Activated naive CD8-positive, alpha-beta T cell treated with anti-CD3 and anti-CD28 coated beads, Interleukin-2, amount 50 U/mL, for 16 hours (primary cell): ENCODE measurements at regions not wholly inside any gene's neighbourhood (a gene's known extent, or its start where the extent isn't known, plus 50 kb on each side); places are given as distances from the start of the nearest gene placed in this dataset.
"Not testable (repeated sequence)": the region's sequence is repeated elsewhere in the genome, so short reads cannot be mapped to it uniquely, and the experiment has no call there.

Experiments
- DNase-seq: peaks from one replicate; pipeline ENCODE4 v3.0.0-alpha.2; 2020; ENCODE audit warnings: low read depth, low spot score

DNA sequence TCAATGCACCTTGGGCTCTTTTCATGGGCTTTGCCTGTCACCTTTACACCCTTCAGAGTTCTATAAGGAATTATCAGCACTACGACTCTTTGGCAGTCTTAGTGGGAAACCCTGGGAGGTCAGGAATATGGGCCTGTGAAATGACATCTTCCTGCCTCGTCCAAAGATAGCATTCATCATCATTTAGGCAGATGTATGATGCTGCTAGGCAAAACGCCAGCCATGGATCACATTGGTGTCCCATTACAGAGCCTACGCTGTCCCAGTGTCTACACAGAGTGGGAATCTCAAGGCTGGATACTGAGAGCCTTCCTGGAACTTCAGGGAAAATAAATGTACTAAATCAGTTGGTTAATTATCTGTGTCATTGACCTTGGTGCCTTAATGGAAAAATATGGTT lies 259.4 kb upstream of the CELF2 start:
- DNase-seq, result no peak

DNA sequence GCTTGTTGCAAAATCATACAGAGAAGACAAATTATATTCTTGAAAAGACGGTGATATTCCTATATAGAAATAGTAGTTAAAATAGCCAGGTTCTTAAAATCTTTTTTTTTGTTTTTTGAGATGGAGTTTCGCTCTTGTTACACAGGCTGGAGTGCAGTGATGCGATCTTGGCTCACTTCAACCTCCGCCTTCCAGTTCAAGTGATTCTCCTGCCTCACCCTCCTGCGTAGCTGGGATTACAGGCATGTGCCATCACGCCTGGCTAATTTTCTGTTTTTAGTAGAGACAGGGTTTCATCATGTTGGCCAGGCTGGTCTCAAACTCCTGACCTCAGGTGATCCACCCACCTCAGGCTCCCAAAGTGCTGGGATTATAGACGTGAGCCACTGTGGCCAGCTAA lies 257.9 kb upstream of the CELF2 start:
- not testable (repeated sequence) for DNase-seq

DNA sequence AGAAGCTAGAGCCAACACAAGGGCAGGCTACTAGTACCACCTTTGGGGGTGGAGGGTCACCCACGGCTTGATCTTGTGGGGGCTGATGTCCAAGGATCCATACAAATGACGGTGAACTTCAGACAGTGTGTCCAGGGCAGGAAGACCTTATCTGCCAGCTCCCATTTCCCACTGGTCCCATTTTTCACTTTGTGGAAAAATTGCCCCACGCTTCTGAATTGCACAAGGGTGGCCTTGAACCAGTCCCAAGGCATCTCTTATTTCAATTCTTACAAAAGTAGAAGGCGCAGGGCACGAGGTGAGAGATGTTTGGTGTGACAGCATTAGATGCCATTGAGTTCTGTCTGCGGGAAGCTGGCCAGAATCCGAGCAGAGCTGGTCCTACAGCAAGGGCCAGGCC lies 252.7 kb upstream of the CELF2 start:
- no peak for DNase-seq

DNA sequence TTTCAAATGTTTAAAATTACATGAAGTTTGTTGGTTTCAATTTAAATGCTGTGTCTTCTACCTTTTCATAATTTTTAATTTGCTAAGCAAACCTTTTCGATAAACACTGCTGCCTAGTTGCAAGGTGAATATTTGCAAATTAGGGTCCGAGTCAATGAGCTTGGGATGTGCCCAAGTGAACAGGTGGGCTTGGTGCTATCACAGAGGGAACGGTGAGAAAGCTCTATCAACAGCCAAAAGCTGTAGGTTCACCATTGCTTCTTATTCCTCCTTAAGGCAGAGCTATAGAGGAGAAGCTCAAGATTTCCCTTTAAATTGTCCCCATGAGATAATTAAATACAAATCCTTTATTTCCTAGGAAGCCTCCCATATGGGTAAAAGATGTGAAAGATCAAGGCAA lies 245.3 kb upstream of the CELF2 start:
- DNase-seq, result no peak

DNA sequence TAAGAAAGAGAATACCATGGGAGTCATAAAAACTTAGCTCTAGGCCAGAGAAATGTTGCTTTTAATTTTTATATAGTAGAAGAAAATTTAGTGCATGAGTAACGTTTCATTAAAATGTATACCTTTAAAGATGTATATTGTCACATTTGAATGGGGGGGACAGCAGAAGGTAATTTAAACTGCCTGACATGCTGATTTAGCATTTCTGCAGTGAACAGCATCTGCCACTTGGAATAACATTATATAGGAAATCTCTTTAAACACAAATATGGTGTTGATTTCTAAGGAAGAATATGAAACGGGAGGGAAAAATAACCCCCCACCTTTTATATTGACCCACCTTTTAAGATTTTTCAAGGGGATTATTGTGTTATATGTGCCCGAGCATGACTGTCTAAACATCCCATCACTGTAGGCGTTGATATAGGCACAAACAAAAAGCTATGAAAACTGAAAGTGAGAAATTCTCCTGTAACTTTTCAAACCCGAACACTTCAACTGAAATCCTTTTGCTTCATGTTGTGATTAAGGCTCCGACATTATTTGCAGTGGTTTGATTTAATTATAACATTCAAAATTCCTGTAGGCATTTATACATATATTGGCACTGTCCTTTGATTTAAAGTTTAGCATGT lies 244.7 kb upstream of the CELF2 start:
- no peak for DNase-seq

DNA sequence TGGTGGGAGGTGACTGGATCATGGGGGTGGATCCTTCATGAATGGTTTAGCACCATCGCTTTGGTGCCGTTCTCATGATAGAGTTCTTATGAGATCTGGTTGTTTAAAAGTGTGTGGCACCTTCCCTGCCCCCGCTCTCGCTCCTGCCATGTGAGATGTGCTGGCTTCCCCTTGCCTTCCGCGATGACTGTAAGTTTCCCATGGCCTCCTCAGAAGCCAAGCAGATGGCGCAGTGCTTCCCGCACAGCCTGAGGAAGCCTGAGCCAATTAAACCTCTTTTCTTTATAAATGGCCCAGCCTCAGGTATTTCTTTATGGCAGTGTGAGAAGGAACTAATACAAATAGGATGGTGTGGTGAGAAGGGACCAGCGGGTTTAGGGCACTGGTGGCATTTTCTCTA lies 243.3 kb upstream of the CELF2 start:
- DNase-seq, result no peak

DNA sequence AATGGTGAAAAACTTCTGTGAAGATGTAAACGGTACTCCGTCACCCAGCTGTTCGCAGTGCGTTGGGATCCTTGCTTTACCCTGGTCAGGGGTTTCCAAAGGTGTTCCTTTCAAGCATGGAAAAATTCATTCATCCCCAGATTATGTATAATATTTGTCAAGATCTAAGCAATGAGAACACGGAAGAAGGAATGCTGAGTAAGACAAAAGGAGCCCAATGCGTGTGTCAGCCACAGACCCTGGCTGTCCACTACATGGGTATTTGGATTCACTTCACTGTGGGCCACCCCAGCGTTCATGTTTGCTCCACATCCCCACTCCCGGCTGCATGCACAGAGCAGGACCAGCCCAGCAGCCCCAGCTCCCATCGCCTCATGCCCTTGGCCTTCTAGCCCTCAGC lies 241.3 kb upstream of the CELF2 start:
- no peak for DNase-seq

DNA sequence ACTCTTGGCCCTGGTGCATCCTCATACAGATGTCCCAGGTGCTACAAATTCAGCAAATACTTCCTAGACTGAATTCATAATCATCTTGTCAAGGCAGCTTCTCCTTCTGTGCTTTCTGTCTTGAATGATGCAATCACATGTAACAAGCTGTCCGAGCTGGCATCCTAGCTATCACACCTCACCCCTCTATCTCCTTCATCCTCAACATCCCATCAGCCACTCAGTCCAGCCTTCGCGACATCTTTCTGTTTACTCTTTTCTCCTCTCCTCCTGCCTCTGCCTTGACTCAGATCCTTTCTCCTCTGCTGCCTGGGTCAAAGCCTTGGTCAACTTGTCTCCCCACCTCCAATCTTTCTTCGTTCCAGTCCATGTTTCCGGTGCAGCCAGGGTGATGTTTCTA lies 240.4 kb upstream of the CELF2 start:
- no peak for DNase-seq

DNA sequence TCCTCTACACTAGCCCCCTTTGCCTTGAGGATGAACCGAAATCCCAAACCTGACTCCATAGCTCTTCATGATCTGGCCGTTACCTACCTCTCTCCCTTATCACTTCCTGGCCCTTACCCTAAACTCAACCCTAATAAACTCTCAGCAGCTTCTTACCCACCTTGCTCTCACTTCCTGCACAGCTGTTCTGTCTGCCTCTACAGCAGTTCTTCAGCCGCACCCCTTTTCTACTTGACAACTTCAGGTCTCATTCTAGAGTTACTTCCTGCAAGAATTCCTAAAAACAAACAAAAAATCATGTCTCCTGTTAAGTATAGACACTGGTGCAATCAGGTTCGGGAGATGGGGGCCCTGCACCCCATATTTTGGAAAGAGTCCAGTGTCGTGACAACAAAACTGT lies 239.9 kb upstream of the CELF2 start:
- no peak for DNase-seq

DNA sequence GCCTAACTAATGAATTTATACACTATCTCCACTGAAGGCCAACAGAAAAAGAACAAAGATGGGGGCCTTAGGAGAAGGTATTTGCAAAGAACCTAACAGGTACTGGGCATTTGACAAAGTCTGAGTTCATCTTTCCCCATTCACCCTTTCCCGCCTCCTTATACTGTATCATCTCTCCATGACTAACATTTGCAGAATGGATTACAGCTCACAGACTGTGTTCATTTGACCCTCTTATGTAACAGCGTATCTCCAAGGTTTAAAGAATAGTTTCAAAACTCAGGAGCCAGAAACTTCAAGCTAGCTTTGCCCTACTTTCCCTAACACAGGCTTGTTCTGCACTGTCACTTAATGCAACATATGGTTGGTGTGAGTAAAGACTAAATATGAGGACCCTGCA lies 238.7 kb upstream of the CELF2 start:
- DNase-seq, result no peak

DNA sequence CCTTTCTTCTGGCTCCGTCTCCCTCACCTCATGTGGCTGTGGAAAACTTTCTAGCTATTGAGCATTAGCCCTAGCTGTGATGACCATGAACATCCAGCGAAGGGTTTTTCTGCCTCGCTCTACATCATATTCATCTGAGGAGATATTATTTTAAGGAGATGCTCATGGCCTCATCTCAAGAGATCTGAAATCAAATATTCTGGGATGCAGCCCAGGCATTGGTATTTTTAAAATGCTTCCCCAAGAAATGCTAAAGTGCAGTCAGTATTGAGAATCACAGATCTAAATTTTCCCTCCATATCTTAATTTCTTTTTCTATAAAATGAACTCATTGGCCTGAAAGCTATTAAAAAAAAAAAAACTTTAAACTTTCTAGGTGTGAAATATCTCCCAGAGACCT lies 238.2 kb upstream of the CELF2 start:
- DNase-seq, result no peak

DNA sequence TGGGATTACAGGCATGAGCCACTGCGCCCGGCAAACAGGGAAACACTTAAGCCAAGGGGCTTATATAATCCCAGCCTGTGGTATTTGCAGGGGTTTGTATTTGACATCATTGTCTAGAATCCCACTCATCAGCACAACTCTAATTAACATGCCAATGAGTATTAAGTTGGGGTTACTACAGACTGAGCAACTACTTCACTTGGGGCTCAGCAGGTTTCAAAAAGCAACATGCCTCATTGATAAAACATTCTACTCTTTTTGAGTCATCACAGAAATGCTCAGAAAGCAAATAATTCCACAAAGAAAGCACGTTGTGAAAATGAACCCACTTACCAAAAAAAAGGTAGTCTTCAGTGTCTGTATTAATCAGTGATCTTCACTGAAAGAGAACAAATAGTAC lies 236.9 kb upstream of the CELF2 start:
- no peak for DNase-seq

DNA sequence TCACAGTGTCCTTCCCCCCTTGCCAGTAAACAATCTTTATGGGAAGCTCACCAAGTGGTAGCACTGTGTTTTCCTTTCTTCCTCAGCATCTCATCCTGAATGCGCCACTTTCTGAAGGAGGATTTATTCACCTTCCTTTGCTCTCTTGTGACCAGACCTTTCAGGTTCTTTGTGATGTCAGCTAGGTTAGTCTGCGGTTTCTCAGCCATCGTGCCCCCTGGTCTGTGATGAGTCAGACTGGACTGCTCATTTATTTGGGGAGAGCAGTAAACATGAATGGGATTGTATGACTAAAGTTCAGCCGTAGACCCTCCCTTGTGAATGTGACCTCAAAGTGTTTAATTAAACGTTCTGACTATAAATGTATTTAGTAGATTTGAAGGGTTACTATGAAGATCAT lies 235.1 kb upstream of the CELF2 start:
- no peak for DNase-seq

DNA sequence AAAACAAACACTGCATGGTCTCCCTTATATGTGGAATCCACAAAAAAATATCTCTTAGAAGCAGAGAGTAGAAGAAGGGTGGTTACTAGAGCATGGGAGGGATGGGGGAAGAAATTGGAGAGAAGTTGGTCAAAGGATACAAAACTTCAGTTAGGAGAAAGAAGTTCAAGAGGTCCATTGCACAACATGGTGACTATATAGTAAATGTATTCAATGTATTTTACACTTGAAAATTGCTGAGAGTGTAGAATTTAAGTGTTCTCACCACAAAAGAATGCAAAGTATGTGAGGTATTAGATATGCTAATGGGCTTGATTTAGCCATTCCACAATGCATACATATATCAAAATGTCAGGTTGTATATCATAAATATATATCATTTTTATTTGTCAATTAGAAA lies 232.0 kb upstream of the CELF2 start:
- no peak for DNase-seq

DNA sequence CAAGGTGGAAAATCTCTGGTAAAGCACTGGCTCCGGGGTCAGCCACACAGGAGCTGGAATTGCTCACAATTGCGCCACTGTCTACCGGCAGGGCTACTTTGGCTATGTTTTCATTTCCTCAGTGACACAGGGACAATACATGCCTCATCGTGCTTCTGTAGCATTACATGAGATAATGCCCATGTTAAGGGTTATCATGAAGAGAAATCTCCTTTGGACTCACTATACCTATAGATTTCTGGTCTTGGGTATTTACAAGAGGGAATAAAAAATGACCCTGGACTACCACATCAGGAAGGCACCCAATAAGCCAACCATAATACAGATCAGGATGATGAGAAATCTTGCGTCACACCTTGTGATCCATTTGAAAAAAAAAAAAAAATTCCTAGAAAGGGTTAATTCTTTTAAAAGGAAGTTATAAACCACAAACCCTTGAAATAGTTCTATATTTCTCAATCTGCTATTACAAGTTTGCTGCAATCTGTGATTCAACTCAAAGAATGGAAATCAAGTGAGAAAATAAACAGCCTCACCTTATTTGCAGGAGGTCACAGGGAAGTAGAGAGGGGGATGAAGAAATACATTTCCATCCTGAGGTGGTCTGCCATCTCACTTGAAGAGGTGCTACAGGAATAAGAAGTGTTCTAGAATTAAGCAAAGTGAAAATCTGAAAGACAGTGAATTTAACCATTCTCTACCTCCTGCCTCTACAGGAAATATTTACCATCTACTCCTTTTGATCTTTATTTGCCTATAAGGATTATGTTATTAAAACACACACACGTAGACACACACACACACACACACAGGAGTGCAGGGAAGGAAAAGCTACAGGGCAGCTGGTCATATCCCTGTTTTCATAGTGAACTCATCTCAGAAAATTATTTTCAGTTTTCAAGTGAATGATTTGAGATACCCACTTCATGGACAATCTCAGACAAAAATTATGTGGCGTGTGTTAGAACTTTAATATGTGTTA lies 231.3 kb upstream of the CELF2 start:
- DNase-seq, result no peak

DNA sequence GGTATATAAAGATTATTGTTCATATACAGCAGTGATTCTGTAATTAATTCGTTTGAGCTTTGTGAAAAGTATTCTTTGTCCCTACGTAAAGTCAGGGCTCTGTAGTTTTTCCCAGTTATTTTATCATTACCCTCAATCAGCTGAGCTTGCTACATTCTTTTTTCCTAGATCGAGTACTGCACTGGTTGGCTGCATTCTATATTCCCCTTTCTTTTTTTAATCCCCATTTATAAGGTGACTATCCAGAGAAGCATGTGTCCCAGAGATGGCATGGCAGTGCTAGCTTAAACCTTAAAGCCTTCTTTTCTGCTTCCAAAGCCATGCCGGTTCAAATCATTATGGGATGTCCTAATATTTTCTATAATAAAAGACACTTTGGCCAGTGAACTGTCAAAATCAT lies 230.1 kb upstream of the CELF2 start:
- no peak for DNase-seq

DNA sequence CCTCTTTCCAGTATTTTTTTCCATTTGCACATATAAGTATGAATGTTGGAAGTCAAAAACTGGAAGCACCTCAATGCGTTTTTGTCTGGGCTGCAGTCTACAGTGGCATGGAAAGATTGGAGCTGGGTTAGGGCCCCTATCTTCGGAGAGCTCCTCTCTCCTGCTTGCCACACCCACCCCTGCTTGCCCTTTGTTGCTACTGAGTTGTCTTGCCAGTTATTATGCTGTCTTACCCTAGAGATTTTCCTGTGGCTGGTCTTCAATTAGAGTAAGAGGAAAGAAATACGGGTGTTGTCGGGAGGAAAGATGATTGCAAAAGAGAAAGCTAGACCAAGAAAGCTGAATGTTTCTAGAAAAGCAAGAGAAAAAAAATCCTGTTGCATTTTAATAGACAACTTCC lies 228.9 kb upstream of the CELF2 start:
- no peak for DNase-seq

DNA sequence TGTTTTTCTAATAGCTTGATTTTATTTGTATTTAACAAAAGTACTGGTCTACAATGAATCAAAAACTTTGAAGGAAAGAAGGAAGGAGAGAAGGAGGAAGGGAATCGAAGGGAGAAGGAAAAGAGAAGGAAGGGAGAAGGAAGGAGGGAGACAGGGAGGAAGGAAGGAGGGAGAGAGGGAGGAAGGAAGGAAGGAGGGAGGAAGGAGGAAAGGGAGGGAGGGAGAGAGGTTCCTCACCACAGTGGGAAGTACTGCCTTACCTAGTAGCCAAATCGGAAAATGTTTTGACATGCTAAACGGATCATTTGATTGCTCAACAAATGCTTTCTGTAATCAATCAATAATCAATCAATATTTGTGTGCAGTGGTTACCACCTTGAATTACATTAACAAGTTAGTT lies 225.8 kb upstream of the CELF2 start:
- DNase-seq, result no peak

DNA sequence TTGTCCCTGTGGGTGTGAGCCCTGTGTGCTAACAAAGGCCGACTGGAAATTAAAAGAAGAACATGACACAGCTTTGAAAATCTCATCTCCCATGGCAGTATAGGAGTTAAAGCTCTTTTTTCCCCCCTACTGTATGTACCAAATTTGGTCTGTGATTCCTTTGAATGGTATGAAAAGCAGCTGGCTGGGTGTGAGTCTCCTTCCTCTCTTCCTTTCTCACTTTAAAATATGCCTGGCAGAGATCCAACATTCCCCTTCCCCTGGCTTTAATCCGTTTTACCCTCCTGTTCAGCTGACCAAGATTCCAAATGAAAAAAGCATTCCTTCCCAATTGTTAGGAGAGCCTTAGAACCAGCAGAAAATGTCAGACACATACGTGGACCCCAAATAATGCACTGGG lies 225.0 kb upstream of the CELF2 start:
- no peak for DNase-seq

DNA sequence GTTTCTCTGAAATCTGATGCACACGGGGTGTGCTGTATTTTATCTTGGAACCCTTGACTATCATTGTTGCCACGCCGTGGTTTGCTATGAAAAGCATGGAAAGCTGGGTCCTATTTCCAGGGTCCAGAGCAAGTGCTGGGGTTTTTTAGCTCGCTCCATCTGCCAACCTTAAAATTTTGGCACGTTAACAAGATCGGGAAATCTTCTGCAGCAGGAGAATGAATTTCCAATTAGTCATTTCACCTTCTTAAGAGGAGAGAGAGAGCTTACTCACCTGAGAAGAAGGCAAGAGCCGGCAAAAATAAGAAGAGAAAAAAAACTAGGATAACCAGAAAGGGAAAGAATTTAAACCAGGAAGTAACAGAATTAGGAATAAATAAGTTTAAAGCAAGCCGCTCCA lies 223.6 kb upstream of the CELF2 start:
- DNase-seq, result no peak

DNA sequence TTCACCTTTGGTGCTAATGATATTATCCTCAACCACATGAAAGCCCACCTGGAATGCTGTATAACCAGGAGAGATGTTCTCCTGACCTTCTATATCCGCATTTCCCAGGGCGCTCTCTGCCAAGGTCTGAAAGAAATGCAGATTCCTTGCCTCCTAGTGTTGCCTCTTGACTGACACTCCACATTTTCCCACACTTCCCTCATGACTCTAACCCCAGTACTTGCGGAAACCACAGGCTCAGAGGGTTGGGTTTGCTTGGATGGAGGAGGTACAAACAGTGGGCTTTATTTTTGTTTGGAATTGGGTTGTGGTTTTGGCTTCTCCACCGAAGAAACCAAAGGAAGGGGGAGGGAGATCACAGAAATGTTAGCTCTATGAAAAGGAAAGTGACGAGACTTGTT lies 222.9 kb upstream of the CELF2 start:
- no peak for DNase-seq

DNA sequence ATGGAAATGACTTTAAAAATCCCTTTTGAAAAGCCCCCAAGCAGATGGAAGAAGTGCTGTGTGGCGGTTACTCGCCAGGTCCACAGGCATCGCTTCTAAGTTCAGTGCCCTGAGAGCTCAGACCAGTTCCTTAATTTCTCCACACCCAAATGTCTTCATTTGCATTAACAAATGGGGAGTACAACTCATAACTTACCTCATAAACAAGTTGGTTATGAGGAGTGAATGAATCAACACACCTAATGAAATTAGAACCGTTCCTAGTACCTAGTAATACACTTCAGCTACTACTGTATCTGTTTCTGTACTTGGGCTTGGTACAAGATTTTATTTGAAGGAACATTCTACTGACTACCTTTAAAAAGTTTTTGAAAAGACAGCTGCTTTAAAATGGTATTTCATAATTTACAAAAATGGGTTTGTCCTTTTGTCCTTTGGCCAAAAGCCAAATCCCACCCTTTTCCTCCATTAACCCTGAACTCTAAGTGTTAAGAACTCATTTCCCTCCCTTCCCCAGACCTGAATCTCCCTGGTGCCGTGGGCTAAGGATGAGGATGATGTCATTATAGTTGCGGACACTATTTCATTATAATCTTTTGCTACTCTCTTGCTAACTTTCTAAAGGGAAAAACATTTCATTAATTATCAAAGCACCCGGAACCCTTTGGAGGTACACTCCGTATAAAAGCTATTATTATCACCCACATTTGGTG lies 221.5 kb upstream of the CELF2 start:
- DNase-seq, result no peak
